ENCODE measurements at regions not wholly inside any gene's neighbourhood (a gene's known extent, or its start where the extent isn't known, plus 50 kb on each side); places are given as distances from the start of the nearest gene placed in this dataset.
"Not testable (repeated sequence)": the region's sequence is repeated elsewhere in the genome, so short reads cannot be mapped to it uniquely, and the experiment has no call there.

DNA sequence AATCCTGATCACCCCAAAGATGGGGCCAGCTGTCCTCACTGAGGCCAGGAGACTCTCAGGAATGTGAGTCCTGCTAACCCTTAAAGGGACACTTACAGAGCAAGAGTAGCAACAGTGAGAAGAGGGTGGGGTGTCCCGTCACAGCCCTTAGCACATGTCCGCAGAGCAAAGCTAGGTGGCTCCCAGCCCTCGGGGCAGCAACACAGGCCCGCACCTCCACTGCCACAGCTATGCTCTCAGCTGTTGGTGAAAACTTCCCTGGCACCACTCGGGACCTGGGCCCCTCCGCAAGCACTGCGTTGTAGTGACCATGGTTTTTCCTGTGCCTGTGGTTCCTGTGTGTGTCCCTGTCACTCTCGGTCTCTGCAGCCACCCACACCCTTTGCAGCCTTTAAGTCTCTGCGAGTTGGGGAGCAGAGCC, 76.4 kb upstream of the UXS1 start:
- Histone ChIP-seq H3K4me1 (peaks cover 6 to 40% (median 12%) of the 10 kb centered on the region in 6 donors), H3K27me3 (replicated peaks in 1 of 7) (peaks cover 0 to 7% (median 0%) of the 10 kb centered on the region in 7 donors), H3K36me3 (no peaks in the 10 kb centered on the region), H3K27ac (peak overlapping the region in 7 of 8 donors; percentile 31 to 68 (median 42)), H3K9me3 (no peaks in the 10 kb centered on the region), H3K4me3 (peak overlapping the region; percentile 19 to 72 (median 40))
- intact Hi-C loops (cut with DNase I; ENCODE audit: low total_unique reads): no loop called here
- no peak for DNase-seq
- WGBS, 5 donors: 64 to 82% (median 75%) methylated on average over 5 to 9 of the region's 9 CpGs
- TF ChIP-seq, protein P1, sequence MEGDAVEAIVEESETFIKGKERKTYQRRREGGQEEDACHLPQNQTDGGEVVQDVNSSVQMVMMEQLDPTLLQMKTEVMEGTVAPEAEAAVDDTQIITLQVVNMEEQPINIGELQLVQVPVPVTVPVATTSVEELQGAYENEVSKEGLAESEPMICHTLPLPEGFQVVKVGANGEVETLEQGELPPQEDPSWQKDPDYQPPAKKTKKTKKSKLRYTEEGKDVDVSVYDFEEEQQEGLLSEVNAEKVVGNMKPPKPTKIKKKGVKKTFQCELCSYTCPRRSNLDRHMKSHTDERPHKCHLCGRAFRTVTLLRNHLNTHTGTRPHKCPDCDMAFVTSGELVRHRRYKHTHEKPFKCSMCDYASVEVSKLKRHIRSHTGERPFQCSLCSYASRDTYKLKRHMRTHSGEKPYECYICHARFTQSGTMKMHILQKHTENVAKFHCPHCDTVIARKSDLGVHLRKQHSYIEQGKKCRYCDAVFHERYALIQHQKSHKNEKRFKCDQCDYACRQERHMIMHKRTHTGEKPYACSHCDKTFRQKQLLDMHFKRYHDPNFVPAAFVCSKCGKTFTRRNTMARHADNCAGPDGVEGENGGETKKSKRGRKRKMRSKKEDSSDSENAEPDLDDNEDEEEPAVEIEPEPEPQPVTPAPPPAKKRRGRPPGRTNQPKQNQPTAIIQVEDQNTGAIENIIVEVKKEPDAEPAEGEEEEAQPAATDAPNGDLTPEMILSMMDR (IDR thresholded peaks at IDR 0.05 in 8 of 11, conservative IDR thresholded peaks at IDR 0.05 in 3 of 11): no peak
- TF ChIP-seq POLR2A (IDR thresholded peaks at IDR 0.05) (no peak), POLR2AphosphoS5 (IDR thresholded peaks at IDR 0.05) (no peak)

DNA sequence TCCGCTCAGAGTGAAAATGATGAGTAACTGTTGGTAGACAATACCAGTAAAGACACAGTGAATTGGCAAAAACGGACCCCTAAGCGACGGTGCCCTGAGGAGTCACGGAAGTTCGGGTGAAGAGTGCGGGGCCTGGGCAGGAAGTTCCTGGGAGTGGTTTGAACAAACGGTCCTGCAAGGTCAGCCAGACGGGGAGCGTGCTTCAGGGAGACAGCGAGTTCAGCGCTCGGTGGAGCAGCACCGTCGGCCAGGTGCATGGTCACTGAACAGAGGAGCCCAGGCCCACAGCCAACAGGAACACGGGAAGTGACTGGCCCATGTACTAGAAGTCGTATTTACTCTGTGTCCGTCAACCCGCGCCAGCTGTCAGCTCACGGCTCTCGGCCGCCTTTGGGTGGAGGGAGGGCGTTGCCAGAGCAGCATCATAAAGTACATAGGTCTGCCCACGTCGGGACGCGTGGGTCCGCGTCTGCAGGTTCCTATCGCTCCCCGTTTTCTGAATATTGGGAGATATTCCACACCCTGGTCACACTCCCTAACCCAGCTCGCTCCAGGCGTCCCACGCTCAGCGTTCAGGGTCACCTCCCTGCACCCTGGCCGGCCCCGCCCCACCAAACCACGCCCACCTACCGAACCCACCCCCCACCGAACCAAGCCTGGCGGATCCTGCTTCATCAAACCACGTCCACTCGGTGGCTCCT, 75.6 kb upstream of the UXS1 start:
- Histone ChIP-seq H3K27ac (peak overlapping the region in 7 of 8 donors; percentile 31 to 68 (median 46)), H3K4me1 (peaks cover 6 to 40% (median 12%) of the 10 kb centered on the region in 6 donors), H3K36me3 (no peaks in the 10 kb centered on the region), H3K4me3 (peak overlapping the region; percentile 19 to 72 (median 40)), H3K9me3 (no peaks in the 10 kb centered on the region), H3K27me3 (replicated peaks in 1 of 7) (peaks cover 0 to 7% (median 0%) of the 10 kb centered on the region in 7 donors)
- TF ChIP-seq, protein P1 (IDR thresholded peaks at IDR 0.05 in 8 of 11, conservative IDR thresholded peaks at IDR 0.05 in 3 of 11): no peak
- TF ChIP-seq POLR2A (IDR thresholded peaks at IDR 0.05) (no peak), POLR2AphosphoS5 (IDR thresholded peaks at IDR 0.05) (peak in 2 of 3 donors; percentile 44 to 55)
- peak; percentile 90 for DNase-seq
- WGBS, 5 donors: 8 to 26% (median 10%) methylated on average over 31 to 44 of the region's 44 CpGs
- intact Hi-C loops (cut with DNase I; ENCODE audit: low total_unique reads): no loop called here

DNA sequence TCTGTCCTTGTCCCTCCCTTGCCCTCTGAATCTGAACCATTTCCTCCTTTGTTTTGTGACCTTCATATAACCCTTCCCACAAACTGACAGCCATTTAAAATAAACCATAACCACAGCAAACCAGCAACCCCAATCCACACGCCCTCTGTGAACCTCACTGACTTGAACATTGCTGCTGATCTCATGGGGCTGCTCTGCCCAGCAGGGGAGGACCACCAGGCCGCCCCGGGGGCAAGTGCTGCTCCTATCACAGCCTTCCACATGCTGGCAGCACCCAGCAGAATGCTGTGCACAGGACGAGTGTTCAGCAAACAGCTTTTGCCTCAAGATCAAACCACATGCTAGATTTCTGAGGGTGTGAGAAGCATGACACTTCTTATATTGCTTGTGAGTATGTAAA, 73.9 kb upstream of the UXS1 start:
- intact Hi-C loops (cut with DNase I; ENCODE audit: low total_unique reads): no loop called here
- Histone ChIP-seq H3K27ac (no peak overlapping the region), H3K36me3 (no peaks in the 10 kb centered on the region), H3K4me1 (peaks cover 6 to 40% (median 12%) of the 10 kb centered on the region in 6 donors), H3K27me3 (replicated peaks in 1 of 7) (peaks cover 0 to 7% (median 0%) of the 10 kb centered on the region in 7 donors), H3K9me3 (no peaks in the 10 kb centered on the region), H3K4me3 (no peak overlapping the region)
- 28 to 64% (median 46%) methylated on average over 3 to 4 of the region's 4 CpGs; no CpG with 5 or more reads in 1 of the 5 donors for WGBS, 5 donors
- TF ChIP-seq POLR2AphosphoS5 (IDR thresholded peaks at IDR 0.05) (no peak), POLR2A (IDR thresholded peaks at IDR 0.05) (no peak)
- TF ChIP-seq, protein P1 (IDR thresholded peaks at IDR 0.05 in 8 of 11, conservative IDR thresholded peaks at IDR 0.05 in 3 of 11): no peak
- no peak for DNase-seq

DNA sequence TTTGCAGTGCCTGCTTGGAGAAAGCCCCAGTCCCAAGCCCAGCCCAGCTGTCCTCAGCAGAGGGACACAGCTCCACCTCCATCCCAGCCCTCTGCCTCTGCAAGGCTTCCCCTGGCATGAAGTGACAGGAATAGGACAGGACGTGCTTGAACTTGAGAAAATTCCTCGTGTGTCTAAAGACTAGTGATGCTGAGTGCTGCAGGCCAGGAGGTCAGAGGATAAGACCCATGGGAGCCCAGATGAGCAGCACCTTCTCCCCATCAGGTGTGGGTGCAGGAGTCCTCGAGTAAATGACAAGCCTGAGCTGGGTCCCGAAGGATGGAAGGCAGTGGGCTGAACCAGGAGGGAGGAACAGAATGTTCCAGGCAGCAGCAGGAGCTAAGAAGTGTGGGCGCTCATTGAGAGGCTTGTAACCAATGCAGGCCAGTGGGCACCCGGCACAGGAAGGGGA, 67.8 kb upstream of the UXS1 start:
- 53 to 72% (median 60%) methylated on average over 6 of the region's 6 CpGs for WGBS, 5 donors
- TF ChIP-seq POLR2AphosphoS5 (IDR thresholded peaks at IDR 0.05): peak in 1 of 3 donors; percentile 31
- no peak for TF ChIP-seq POLR2A (IDR thresholded peaks at IDR 0.05)
- Histone ChIP-seq H3K36me3 (no peaks in the 10 kb centered on the region), H3K4me1 (no peaks in the 10 kb centered on the region), H3K27me3 (replicated peaks in 1 of 7) (no peaks in the 10 kb centered on the region), H3K9me3 (no peaks in the 10 kb centered on the region), H3K4me3 (no peak overlapping the region), H3K27ac (peak overlapping the region in 5 of 8 donors; percentile 0 to 40 (median 9))
- DNase-seq: no peak
- intact Hi-C loops (cut with DNase I; ENCODE audit: low total_unique reads): no loop called here

DNA sequence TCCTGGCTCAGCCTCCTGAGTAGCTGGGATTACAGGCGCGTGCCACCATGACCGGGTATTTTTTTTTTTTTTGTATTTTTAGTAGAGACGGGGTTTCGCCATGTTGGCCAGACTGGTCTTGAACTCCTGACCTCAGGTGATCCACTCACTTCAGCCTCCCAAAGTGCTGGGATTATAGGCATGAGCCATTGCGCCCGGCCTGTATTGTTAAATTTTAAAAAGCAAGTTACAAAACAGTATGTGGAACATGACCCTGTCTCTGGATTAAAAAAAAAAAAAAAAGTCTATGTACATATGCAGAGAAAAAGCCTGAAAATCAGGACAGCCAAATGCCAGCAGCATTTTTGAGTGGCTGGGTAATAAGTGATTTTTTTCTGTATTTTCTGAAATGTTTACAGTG, 64.8 kb upstream of the UXS1 start:
- DNase-seq; H3K36me3 ChIP-seq; intact Hi-C loops (cut with DNase I; ENCODE audit: low total_unique reads); H3K9me3 ChIP-seq; H3K4me1 ChIP-seq; H3K27ac ChIP-seq; H3K4me3 ChIP-seq; H3K27me3 ChIP-seq (replicated peaks in 1 of 7): not testable (repeated sequence)
- WGBS, 5 donors: 92 to 99% (median 97%) methylated on average over 7 of the region's 7 CpGs

Data from spleen (tissue), 11 donors.